GM23248 (cell line): ENCODE measurements at regions not wholly inside any gene's neighbourhood (a gene's known extent, or its start where the extent isn't known, plus 50 kb on each side); places are given as distances from the start of the nearest gene placed in this dataset.

Source experiments
- EZH2 ChIP-seq: fragments of 200-600 bp; sonication (generic); IDR thresholded peaks from 2 replicates; pipeline ENCODE4 v1.6.1; 2018; ENCODE audit warnings: antibody characterized with exemption, mild to moderate bottlenecking; ENCODE audit not compliant: insufficient read depth, poor library complexity, severe bottlenecking
- EZH2phosphoT487 ChIP-seq: fragments of 200-600 bp; sonication (generic); IDR thresholded peaks from 2 replicates; pipeline ENCODE4 v1.6.1; 2018; ENCODE audit warnings: antibody characterized with exemption, moderate library complexity, mild to moderate bottlenecking, low read depth; ENCODE audit not compliant: insufficient read depth

DNA sequence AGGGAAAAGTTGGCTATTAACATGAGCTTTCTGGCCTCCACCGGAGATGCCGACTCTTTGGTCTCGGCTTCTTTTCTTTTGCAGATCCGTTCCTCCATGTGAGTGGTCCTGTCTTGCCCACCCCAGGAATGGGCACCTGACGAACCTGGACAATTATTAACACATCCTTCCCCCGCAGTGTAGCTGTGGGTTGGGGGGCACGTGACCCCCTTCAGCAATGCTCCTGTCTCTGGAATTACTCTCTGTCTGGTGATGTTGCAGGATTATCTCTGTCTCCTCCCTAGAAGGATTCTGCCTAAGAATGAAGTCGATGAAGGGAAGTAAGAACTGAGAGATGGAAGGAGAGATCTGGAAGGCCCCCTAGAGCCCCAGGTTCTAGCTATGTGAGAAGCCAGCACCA is 115.2 kb upstream of the NPAS2 start:
- no peak for TF ChIP-seq EZH2
- TF ChIP-seq EZH2phosphoT487 = no peak
